ENCODE measurements at regions not wholly inside any gene's neighbourhood (a gene's known extent, or its start where the extent isn't known, plus 50 kb on each side); places are given as distances from the start of the nearest gene placed in this dataset.

DNA sequence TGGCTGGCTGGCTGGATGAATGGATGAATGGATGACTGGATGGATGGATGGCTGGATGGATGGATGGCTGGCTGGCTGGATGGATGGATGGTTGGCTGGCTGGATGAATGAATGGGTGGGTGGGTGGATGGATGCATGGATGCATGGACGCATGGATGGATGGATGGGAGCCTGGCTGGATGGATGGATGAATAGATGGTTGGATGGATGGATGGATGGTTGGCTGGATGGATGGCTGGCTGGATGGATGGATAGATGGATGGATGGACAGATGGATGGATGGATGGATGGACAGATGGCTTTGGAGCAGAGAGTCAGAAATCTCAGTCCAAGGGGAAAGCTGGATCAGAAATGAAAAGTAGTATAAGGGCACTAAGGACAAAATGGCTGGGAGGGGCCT is 106.4 kb upstream of the SERP2 start:
- no peaks in the 10 kb centered on the region for H3K27me3 ChIP-seq (ENCODE audit: insufficient read depth)
- no peak overlapping the region for H3K4me3 ChIP-seq
- H3K9me2 ChIP-seq (ENCODE audit: insufficient read depth), result no peaks in the 10 kb centered on the region
- H3K9me3 Mint-ChIP-seq, result peaks cover 4% of the 10 kb centered on the region
- no peak overlapping the region for H2AFZ ChIP-seq
- H3K4me1 Mint-ChIP-seq, result peaks cover 3% of the 10 kb centered on the region; the same call in 2 of the 3 replicates
- no peak overlapping the region for H3K27ac Mint-ChIP-seq
- H3F3A ChIP-seq (replicated peaks; ENCODE audit: low read depth), result no peaks in the 10 kb centered on the region
- DNase-seq (ENCODE audit: low spot score) (no peak), ATAC-seq (no peak)
- H3K4me3 Mint-ChIP-seq, result no peak overlapping the region
- H3K4me1 ChIP-seq (ENCODE audit: insufficient read depth), result no peaks in the 10 kb centered on the region
- no peaks in the 10 kb centered on the region for H3K36me3 ChIP-seq (ENCODE audit: insufficient read depth)
- H3K79me2 ChIP-seq (replicated peaks; ENCODE audit: insufficient read depth), result no peaks in the 10 kb centered on the region
- H3K36me3 Mint-ChIP-seq (ENCODE audit: low read depth), result peaks cover 5% of the 10 kb centered on the region; the same call in 1 of the 3 replicates
- peaks cover 6% of the 10 kb centered on the region for H3K27me3 Mint-ChIP-seq (ENCODE audit: insufficient read depth, low read depth, poor library complexity)
- TF ChIP-seq NANOG (IDR thresholded peaks at IDR 0.05; ENCODE audit: borderline replicate concordance) (no peak), ZNF331 (CRISPR knock-in tag; IDR thresholded peaks at IDR 0.05; ENCODE audit: low read depth) (no peak), JUNB (IDR thresholded peaks at IDR 0.05; ENCODE audit: unreplicated experiment) (no peak), ZNF114 (CRISPR knock-in tag; IDR thresholded peaks at IDR 0.05) (no peak)
- TF ChIP-seq, protein P1, sequence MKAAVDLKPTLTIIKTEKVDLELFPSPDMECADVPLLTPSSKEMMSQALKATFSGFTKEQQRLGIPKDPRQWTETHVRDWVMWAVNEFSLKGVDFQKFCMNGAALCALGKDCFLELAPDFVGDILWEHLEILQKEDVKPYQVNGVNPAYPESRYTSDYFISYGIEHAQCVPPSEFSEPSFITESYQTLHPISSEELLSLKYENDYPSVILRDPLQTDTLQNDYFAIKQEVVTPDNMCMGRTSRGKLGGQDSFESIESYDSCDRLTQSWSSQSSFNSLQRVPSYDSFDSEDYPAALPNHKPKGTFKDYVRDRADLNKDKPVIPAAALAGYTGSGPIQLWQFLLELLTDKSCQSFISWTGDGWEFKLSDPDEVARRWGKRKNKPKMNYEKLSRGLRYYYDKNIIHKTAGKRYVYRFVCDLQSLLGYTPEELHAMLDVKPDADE (IDR thresholded peaks at IDR 0.05), result no peak
- H3K27ac ChIP-seq (ENCODE audit: low read depth), result no peak overlapping the region
- H3K4me2 ChIP-seq, result no peak overlapping the region
- no peaks in the 10 kb centered on the region for H4K20me1 ChIP-seq (replicated peaks; ENCODE audit: insufficient read depth)

DNA sequence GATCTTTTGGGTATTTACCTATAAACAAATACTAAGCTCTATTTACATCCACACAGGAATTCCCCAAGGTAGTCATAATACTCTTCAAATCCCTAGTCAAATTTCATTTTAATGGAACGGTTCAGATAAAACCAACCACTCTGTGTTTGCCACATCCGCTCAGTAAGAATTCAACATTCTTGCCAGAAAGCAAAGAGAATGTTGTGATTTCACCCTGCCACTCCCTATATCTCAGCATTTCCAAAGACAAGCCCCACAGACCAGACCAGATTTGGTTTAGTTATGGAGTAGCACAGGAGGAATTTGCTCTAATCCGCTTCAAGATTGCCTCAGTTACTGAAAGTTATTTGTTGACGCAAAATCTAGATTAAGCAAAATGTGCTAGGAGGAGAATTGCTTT is 105.6 kb upstream of the SERP2 start:
- peaks cover 3% of the 10 kb centered on the region; the same call in 2 of the 3 replicates for H3K4me1 Mint-ChIP-seq
- Histone ChIP-seq H3K4me2 (no peak overlapping the region), H2AFZ (no peak overlapping the region), H3K4me1 (ENCODE audit: insufficient read depth) (no peaks in the 10 kb centered on the region), H3K79me2 (replicated peaks; ENCODE audit: insufficient read depth) (no peaks in the 10 kb centered on the region), H3K27ac (ENCODE audit: low read depth) (no peak overlapping the region), H3F3A (replicated peaks; ENCODE audit: low read depth) (no peaks in the 10 kb centered on the region), H3K27me3 (ENCODE audit: insufficient read depth) (no peaks in the 10 kb centered on the region), H3K9me2 (ENCODE audit: insufficient read depth) (peaks cover 1% of the 10 kb centered on the region; the same call in 1 of the 2 replicates), H3K4me3 (no peak overlapping the region), H3K36me3 (ENCODE audit: insufficient read depth) (no peaks in the 10 kb centered on the region), H4K20me1 (replicated peaks; ENCODE audit: insufficient read depth) (no peaks in the 10 kb centered on the region)
- H3K27me3 Mint-ChIP-seq (ENCODE audit: insufficient read depth, low read depth, poor library complexity), result peaks cover 6% of the 10 kb centered on the region
- no peak for ATAC-seq
- peaks cover 5% of the 10 kb centered on the region; the same call in 1 of the 3 replicates for H3K36me3 Mint-ChIP-seq (ENCODE audit: low read depth)
- H3K9me3 Mint-ChIP-seq, result peaks cover 4% of the 10 kb centered on the region
- H3K27ac Mint-ChIP-seq, result no peak overlapping the region
- no peak for DNase-seq (ENCODE audit: low spot score)
- H3K4me3 Mint-ChIP-seq, result no peak overlapping the region
- TF ChIP-seq ZNF331 (CRISPR knock-in tag; IDR thresholded peaks at IDR 0.05; ENCODE audit: low read depth), result no peak
- no peak for TF ChIP-seq REST (IDR thresholded peaks at IDR 0.05; ENCODE audit: unreplicated experiment)
- TF ChIP-seq CREB1 (CRISPR knock-in tag; IDR thresholded peaks at IDR 0.05; ENCODE audit: low read depth), result no peak
- TF ChIP-seq STAT1 (IDR thresholded peaks at IDR 0.05; ENCODE audit: unreplicated experiment), result no peak
- no peak for TF ChIP-seq JUNB (IDR thresholded peaks at IDR 0.05; ENCODE audit: unreplicated experiment)
- TF ChIP-seq, protein P2, sequence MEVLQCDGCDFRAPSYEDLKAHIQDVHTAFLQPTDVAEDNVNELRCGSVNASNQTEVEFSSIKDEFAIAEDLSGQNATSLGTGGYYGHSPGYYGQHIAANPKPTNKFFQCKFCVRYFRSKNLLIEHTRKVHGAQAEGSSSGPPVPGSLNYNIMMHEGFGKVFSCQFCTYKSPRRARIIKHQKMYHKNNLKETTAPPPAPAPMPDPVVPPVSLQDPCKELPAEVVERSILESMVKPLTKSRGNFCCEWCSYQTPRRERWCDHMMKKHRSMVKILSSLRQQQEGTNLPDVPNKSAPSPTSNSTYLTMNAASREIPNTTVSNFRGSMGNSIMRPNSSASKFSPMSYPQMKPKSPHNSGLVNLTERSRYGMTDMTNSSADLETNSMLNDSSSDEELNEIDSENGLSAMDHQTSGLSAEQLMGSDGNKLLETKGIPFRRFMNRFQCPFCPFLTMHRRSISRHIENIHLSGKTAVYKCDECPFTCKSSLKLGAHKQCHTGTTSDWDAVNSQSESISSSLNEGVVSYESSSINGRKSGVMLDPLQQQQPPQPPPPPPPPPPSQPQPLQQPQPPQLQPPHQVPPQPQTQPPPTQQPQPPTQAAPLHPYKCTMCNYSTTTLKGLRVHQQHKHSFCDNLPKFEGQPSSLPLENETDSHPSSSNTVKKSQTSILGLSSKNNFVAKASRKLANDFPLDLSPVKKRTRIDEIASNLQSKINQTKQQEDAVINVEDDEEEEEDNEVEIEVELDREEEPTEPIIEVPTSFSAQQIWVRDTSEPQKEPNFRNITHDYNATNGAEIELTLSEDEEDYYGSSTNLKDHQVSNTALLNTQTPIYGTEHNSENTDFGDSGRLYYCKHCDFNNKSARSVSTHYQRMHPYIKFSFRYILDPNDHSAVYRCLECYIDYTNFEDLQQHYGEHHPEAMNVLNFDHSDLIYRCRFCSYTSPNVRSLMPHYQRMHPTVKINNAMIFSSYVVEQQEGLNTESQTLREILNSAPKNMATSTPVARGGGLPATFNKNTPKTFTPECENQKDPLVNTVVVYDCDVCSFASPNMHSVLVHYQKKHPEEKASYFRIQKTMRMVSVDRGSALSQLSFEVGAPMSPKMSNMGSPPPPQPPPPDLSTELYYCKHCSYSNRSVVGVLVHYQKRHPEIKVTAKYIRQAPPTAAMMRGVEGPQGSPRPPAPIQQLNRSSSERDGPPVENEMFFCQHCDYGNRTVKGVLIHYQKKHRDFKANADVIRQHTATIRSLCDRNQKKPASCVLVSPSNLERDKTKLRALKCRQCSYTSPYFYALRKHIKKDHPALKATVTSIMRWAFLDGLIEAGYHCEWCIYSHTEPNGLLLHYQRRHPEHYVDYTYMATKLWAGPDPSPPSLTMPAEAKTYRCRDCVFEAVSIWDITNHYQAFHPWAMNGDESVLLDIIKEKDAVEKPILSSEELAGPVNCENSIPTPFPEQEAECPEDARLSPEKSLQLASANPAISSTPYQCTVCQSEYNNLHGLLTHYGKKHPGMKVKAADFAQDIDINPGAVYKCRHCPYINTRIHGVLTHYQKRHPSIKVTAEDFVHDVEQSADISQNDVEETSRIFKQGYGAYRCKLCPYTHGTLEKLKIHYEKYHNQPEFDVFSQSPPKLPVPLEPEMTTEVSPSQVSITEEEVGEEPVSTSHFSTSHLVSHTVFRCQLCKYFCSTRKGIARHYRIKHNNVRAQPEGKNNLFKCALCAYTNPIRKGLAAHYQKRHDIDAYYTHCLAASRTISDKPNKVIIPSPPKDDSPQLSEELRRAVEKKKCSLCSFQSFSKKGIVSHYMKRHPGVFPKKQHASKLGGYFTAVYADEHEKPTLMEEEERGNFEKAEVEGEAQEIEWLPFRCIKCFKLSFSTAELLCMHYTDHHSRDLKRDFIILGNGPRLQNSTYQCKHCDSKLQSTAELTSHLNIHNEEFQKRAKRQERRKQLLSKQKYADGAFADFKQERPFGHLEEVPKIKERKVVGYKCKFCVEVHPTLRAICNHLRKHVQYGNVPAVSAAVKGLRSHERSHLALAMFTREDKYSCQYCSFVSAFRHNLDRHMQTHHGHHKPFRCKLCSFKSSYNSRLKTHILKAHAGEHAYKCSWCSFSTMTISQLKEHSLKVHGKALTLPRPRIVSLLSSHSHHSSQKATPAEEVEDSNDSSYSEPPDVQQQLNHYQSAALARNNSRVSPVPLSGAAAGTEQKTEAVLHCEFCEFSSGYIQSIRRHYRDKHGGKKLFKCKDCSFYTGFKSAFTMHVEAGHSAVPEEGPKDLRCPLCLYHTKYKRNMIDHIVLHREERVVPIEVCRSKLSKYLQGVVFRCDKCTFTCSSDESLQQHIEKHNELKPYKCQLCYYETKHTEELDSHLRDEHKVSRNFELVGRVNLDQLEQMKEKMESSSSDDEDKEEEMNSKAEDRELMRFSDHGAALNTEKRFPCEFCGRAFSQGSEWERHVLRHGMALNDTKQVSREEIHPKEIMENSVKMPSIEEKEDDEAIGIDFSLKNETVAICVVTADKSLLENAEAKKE (CRISPR knock-in tag; IDR thresholded peaks at IDR 0.05), result no peak
- TF ChIP-seq EZH2 (IDR thresholded peaks at IDR 0.05; ENCODE audit: low read depth, unreplicated experiment), result no peak
- no peak for TF ChIP-seq NANOG (IDR thresholded peaks at IDR 0.05; ENCODE audit: borderline replicate concordance)
- TF ChIP-seq ZNF114 (CRISPR knock-in tag; IDR thresholded peaks at IDR 0.05), result no peak
- TF ChIP-seq POLR2AphosphoS5 (IDR thresholded peaks at IDR 0.05; ENCODE audit: low read depth), result no peak
